GM18507 (cell line): ENCODE measurements at regions not wholly inside any gene's neighbourhood (a gene's known extent, or its start where the extent isn't known, plus 50 kb on each side); places are given as distances from the start of the nearest gene placed in this dataset.

Source experiments
- DNase-seq: peaks from one replicate; pipeline ENCODE4 v3.0.0; 2011; ENCODE audit warnings: low read depth; ENCODE audit not compliant: insufficient read length; ENCODE audit errors: extremely low spot score
- FAIRE-seq: peaks from 2 replicates; lab custom pipeline; 2011; peaks lifted over from hg19 to GRCh38; lab: Jason Lieb, UNC

DNA sequence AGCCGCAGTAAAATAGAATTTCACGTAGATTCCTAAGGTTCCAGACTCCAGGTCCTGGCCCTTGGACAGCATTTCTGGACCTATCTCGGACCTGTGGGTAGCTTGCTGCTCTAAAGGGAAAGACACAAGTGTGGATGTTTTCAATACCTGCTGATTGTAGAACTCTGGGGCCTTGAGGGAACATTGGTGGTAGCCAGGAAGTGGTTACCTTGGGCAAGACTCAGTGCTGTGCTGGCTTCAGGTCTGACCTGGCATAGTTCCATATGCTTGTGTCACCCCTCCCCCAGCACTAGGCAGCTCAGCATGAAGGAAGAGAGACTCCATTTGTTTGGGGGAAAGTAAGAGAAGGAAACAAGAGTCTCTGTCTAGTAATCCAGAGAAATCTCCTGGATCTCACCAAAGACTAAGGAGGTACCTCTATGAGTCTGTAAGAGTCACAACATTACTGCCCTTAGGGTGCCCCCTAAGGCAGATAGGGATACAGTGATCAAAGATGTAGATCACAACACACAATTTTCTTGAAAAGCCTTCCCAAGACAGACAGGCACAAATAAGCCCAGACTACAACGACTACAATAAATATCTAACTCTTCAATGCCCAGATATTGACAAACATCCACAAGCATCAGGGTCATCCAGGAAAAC lies 398.8 kb downstream of the TGFB2 start:
- no peak for DNase-seq
- no peak for FAIRE-seq

DNA sequence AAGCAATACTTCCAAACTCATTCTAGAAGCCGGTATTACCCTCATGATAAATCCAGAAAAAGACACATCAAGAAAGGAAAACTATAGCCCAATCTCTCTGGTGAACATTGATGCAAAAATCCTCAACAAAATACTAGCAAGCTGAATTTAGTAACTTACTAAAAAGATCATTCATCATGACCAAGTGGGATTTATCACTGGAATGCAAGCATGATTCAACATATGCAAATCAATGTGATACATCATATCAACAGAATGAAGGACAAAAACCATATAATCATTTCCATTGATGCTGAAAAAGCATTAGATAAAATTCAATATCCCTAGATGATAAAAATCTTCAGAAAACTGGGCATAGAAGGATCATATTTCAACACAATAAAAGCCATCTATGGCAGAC lies 402.9 kb downstream of the TGFB2 start:
- DNase-seq = no peak
- FAIRE-seq = no peak

DNA sequence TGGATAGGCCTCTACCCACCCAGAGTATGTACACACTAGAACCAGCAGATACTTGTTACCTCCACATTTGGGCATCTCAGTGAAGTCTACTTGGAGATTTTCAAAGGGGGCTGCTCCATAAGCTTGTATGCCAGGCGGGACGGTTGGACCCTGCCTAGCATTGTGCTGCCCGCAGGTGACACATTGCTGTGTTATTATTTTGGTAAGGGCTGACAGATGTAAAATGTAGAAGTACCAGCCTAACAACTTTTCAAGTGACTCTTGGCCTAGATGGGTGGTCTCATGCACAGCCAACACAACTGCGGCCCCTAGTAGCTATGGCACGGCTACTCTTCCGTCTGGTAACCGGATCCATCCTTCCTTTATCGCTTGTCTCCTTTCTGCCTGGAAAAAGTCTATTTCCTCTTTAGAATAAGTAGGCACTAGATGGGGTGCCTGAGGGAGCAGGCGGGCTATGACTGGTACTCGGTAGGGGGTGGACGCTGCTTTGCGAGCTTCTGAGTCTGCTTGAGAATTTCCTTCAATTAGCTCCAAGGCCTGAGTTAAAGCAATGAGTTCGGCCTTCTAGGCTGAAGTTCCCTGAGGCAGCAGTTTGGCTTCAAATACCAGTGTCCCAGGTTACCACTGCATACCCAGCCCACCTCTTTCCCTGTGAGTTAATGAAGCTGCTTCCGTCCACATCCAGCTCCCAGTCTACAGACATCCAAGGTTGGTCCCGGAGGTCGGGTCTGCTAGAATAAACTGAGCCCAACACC lies 405.3 kb downstream of the TGFB2 start:
- DNase-seq (no peak), FAIRE-seq (no peak)

DNA sequence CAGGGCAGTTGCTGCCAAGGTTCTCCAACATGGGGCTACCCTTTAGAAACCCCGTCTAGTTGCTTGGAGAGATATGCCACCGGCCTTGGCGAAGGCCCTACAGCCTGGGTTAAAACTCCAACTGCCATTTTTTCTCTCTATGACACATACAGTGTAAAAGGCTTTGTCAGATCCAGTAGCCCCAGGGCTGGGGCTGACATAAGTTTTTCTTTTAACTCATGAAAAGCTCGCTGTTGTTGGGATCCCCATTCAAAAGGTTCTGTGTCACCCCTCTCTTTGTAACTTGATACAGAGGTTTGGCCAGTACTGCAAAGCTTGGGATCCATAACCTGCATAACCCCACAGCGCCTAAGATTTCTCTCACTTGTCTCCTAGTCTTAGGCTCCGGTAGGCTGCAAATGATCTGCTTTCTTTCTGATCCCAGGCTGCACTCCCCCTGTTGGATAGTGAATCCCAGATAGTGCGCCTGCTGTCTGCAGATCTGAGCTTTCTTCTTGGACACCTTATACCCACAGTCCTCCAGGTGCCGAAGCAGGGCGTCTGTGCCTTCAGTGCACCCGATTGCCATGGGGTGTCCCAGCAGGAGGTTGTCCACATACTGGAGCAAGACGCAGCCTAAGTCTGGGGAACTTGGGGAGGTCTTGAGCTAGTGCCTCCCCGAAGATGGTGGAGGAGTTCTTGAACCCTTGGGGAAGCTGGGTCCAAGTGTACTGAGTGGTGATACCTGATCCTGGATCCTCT lies 406.2 kb downstream of the TGFB2 start:
- FAIRE-seq = no peak

DNA sequence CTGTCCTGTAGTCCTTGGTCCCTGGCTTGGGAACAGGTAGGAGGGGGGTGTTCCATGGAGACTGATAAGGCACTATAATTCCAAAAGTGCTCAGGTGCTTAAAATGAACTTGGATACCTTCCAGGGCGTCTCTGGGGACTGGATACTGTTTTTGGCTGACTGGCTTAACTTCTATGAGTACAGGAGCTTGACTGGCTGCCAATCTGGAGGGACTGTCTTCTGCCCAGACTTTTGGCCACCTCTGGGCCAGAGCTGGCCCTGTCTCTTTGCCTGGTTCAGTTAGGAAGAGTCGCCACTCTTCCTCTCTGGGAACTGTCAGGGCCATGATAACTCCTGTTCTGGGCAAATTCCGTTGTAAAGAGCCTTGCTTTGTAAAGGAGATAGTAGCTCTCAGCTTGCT lies 407.0 kb downstream of the TGFB2 start:
- FAIRE-seq = no peak

More for the DNA sequence above, 406.2 kb downstream of the TGFB2 start:
- DNase-seq = no peak

DNA sequence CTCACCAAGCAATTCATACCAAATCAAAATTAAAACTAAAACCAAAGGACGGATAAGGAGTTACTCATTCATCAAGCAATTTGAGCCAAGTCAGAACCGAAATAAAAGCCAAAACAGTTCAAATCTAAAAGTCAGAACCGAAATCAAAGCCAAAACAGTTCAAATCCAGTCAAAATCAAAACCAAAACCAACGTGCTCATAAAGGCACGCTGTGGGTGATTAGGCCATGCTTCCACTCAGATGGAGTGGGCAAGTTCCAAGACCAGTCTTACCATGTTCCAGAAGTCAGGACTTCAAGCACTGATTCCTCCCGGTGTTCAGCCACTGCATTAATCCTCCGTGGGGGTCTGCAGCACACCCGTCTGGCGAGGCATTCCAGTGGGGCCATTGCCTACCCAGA lies 409.3 kb downstream of the TGFB2 start:
- FAIRE-seq = peak; percentile 54
- no peak for DNase-seq

More for the DNA sequence above, 407.0 kb downstream of the TGFB2 start:
- no peak for DNase-seq

DNA sequence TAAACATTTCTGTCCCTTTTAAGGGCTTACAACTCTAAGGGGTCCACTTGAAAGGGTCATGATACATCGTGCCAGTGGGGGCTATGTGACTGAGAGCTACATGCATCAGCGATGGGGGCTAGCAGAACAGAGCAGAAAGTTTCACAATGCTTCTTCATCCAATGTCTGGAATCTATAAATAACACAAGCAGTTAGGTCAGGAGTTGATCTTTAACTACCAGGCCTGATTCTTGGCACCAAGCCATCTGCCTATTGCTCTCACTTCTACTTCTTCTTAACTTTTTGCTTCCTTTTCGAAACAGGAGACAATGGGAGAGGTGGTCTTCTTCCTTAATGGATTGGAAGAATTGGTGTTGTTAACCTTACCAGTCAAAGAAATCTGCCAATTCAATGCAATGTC lies 410.0 kb downstream of the TGFB2 start:
- FAIRE-seq (no peak), DNase-seq (no peak)

DNA sequence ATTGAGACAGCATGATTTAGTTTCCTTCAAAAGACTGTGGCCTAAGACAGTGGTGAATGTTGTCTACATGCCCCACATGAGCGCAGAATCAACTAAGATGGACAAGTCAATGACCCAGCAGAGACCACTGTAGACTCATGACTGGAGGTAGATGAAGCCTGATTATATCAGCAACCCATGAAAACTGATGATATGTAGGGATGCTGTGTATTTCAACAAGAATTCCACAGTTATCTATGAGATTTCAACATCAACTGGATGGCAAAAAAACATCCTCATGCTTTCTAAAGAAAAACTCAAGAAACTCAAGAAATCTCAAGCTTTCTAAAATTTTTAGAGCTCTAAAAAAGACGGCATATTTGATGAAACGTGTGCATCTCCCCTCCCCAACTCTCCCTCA lies 413.9 kb upstream of the LYPLAL1 start:
- no peak for FAIRE-seq
- no peak for DNase-seq

DNA sequence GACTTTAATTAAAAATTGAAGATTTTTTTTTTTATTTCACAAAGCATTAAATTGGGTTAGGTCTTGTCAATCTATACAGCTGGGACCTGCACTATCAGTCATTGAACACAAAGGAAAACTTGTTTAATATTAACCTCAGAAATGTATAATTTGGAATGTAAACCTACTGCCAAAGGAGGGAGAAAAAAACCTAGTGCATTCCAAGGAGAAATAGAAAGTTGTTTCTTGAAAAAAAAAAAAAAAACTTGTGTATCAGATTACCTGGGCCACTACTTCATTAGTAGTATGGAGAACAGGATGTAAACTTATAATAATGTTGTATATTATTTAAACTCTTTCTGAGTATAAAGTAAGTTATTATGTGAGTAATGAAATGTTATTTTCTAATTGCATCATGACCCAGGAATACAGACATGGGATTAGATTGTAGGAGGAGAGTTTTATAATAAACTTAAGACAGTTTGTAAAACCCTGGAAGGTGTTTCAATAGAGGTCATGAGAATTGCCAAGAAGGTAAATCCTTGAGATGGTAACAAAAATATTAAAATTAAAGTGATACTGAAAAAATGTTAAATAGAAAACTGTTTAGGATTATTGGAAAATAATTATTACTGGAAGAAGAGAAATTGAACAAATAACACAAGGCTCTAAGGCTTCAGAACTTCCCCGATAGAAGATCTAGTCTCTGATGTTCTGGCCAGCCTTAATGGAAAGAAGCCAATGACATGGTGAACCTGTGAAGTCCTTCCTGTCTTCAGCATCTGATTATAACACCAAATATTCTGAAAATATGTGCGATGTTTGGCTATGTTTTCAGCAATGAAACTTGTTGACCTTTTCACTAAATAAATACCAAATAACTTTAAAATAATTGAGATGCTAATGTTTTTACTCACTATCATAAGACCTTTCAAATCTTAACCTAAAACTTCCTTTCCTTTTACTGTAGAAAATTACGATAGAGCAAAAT lies 412.8 kb upstream of the LYPLAL1 start:
- DNase-seq (no peak), FAIRE-seq (no peak)

DNA sequence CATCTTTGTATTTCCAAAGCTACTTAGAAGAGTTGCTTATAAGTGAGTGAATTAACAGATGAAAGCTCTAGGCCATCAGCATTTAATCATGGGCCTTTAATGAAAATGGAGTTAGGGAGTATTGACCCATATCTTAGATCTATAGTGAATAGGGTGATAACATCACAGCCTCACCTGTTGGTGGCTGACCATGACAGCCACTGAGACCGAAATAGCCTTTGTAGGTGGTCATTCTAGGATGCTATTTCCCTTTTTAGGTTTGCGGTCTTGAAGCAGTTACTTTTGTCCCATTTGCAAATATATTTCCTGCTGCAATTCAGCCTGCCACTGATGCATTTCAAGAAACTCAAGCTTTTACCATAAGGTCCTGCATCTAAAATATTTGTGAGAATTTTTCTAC lies 410.1 kb upstream of the LYPLAL1 start:
- peak; percentile 31 for FAIRE-seq

DNA sequence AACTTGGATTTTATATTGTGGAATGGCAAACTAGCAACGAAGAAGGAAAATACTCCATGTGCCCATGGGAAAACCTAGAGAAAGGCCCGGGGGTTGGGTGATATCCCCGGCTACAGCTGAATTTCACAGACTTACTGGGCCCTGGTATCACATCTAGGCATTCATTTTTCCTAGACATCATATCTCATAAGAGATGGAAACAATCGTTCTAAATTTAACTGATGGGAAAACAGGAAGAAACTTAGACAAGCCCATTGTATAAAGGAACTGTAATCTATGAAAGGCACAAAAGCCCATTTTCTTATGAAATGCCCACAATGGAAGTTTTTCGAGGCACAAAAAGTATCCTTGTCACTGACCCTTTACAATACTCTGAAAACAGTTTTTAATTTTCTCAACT lies 407.9 kb upstream of the LYPLAL1 start:
- FAIRE-seq = no peak
- no peak for DNase-seq

More for the DNA sequence above, 410.1 kb upstream of the LYPLAL1 start:
- DNase-seq = no peak

DNA sequence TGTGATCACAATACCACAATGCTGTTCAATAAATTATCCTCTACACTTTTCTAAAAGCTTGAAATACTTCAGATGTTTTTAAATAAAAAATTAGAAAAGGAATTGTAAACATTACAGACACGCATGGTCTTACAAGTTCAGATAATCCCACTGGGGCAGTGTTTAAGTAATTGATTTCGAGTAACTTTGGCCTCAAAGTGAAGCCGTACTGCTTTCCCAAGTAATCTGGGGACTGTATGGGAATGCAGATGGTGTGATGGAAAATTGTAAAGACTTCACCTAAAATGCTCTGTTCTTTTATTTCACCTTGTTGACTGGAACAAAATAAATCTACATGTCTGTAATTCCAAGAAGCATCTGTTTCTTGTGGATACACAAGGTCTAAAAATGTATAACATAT lies 401.7 kb upstream of the LYPLAL1 start:
- no peak for FAIRE-seq

DNA sequence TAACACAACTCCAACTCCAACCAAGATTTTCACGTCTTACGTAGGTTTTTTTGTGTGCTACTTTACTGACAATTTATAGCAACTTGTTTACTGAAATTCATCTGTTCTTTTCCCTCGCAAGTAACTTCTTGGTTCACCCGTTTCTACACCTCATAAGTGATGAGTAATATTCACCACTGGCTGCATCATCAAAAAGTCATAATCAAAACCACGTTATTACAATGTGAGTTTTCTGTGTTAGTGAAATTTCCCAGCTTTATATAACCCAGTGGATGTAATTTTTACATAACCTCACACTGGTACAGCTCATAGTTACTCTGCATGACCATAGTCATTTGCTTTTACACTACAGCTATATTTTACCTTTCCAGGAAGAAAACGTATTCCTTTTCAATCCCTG lies 401.1 kb upstream of the LYPLAL1 start:
- FAIRE-seq (no peak), DNase-seq (no peak)

More for the DNA sequence above, 401.7 kb upstream of the LYPLAL1 start:
- DNase-seq = no peak

DNA sequence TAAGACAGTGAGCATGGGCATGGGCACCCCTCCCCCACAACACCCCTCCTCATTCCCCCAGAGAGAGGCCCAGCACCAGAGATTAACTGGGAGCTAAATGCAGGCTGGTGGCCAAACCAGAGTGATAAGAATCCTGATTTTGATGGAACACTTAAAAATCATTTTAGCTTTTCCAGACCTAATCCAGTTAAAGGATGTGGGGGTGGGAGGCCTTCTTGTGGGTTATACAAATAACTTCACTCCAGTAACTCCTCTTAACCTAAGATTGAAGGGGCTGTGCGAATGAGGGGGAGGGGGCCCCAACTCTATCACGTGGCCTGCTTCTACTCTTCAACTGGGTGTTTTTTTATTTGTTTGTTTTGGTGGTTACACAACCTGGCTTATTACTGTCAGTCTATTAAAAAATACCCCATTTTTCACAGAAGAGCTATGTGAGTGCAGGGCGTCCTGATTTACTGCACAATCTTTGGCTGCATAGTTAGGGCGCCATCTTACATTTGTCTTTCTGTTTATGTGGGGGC lies 398.1 kb upstream of the LYPLAL1 start:
- DNase-seq (no peak), FAIRE-seq (no peak)

DNA sequence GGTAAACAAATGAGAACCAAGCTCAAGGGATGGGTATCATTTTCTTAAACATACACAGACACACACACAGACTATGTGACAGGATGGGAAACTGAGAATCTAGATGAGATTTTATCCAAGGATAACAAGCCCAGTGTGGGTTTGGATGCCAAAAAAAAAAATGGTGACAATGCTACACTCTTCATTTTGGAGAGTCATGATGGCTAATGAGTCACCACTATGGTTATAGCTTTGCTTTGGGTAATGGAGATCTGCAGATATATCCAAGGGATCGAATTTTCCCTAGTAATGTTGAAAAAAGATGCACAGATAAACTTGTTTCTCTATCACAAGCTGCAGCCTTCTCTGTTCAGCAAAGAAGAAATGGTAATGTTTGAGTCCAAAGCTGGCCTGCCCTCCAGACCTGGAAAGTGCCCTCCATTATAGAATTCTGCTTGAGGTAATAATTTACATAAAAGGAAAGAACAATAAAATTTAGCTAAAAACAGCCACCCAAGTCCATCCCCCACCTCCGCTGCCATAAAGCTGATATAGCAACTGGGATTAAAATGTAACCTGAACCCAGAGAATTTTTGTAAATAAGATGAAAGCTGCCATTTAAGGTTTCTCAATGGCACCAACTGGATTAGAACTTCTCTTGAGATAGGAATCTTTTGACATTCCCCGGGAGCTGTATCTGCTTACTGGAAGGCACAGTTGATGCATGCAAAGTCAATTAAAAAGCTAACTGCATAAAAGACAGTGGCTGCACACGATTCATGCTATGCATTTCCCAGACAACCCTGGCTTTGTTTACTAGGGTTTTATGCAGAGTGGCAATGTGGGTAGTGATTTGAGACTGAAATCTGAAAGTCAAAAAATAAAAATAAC lies 395.2 kb upstream of the LYPLAL1 start:
- DNase-seq = no peak

DNA sequence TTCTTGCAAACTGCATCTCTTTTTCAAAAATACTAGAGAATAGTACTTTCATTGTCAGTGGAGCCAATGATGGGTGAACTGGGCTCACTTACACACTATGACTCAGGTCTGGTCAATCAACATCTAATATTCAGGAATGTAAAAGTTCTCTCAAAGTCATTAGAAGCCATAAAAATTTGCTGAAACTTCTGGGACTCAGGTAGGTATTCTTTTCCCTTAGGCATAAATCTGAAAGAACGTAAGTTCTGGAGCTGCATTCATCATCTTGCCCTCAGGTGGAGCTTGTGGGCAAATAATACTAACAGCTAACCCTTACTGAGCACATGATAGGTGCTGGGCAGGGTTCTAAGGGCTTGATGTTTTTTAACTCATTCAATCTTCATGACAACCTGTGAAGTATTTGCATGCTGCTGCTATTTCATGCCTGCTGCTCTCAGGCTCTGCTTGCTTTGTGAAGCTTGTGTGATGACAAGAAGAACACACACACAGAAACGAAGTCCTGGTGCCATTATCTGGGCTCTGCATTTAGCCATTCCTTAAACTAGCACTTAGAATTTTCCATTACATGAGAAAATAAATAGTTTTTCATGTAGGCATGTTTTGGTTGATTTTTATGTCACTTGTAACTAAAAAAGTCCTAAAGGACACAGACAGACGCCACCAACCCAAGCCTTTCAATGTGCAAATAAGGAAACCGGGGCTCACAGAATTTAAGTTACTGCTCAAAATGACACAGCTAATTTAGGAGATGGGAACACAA lies 394.2 kb upstream of the LYPLAL1 start:
- DNase-seq (no peak), FAIRE-seq (no peak)

More for the DNA sequence above, 395.2 kb upstream of the LYPLAL1 start:
- no peak for FAIRE-seq

DNA sequence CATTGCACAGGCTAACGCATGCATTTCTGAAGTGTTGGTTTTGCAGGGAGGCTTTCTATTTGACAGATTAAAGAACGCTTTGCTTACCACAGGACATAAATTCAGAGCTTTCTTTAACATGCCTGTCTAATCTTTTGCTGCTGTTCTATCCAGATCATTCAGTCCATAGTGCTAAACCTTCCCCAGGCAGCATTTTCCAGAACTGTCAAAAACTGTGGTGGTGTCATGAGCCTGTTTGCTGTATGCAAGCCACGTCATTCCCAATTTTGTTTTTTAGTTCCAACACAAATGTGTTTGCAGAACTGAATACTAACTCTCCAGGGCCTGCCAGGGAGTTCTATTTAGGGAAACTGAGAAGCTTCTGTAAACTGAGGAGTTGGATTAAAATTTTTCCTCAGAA lies 390.5 kb upstream of the LYPLAL1 start:
- no peak for DNase-seq

DNA sequence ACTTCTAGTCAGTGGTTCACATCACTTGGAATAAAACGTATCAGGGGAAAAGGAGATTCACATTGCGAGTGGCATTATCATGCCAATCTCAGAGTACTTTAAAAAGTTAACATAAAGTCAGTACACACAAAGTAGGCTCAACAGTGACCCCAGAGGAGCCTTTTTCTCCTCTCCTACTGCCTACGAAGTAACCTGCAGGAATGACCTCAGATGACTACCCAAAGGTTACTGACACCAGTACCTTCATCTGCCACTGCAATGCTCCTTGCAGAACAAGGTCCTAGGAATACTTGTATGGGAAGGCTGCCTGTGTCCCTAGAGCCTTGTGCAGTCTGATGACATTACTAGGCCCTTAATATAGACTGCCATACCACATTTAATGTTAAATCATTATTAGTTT lies 389.8 kb upstream of the LYPLAL1 start:
- DNase-seq (no peak), FAIRE-seq (no peak)

More for the DNA sequence above, 390.5 kb upstream of the LYPLAL1 start:
- FAIRE-seq = no peak
